Neuronal stem cell (in vitro differentiated cells): ENCODE measurements at regions not wholly inside any gene's neighbourhood (a gene's known extent, or its start where the extent isn't known, plus 50 kb on each side); places are given as distances from the start of the nearest gene placed in this dataset.

Source experiments
- DNase-seq: peaks from one replicate; pipeline ENCODE4 v3.0.0-alpha.2; 2013; ENCODE audit warnings: low spot score
- H2AFZ ChIP-seq: one replicate; pipeline ENCODE4 v1.6.1; 2013; ENCODE audit warnings: mild to moderate bottlenecking, low read length, inconsistent platforms
- H2AK5ac ChIP-seq: 2 replicates; pipeline ENCODE4 v1.6.1; 2013; ENCODE audit warnings: low read depth, mild to moderate bottlenecking, inconsistent platforms, low read length, moderate library complexity, mixed read lengths
- H2BK120ac ChIP-seq: 2 replicates; pipeline ENCODE4 v1.6.1; 2013; ENCODE audit warnings: low read depth, mild to moderate bottlenecking, inconsistent platforms, low read length, moderate library complexity, mixed read lengths
- H2BK12ac ChIP-seq: one replicate; pipeline ENCODE4 v1.6.1; 2013; ENCODE audit warnings: low read length, inconsistent platforms
- H2BK15ac ChIP-seq: 2 replicates; pipeline ENCODE4 v1.6.1; 2013; ENCODE audit warnings: mild to moderate bottlenecking, low read length, inconsistent platforms, mixed read lengths
- H2BK5ac ChIP-seq: one replicate; pipeline ENCODE4 v1.6.1; 2013; ENCODE audit warnings: inconsistent platforms, mild to moderate bottlenecking, low read length, moderate library complexity
- H3K14ac ChIP-seq: one replicate; pipeline ENCODE4 v1.6.1; 2013; ENCODE audit warnings: low read length, inconsistent platforms
- H3K18ac ChIP-seq: 2 replicates; pipeline ENCODE4 v1.6.1; 2013; ENCODE audit warnings: low read length, inconsistent platforms
- H3K23ac ChIP-seq: 2 replicates; pipeline ENCODE4 v1.6.1; 2013; ENCODE audit warnings: low read depth, mild to moderate bottlenecking, mixed read lengths, low read length, inconsistent platforms; ENCODE audit not compliant: poor library complexity
- H3K27ac ChIP-seq: replicated peaks from 3 replicates; pipeline ENCODE4 v1.5.1; 2013; ENCODE audit warnings: low read length, inconsistent platforms
- H3K27me3 ChIP-seq, 3 experiments: 2 replicates each; pipeline ENCODE4 v1.6.1; 2013; ENCODE audit warnings: low read length in 3 of 3, mild to moderate bottlenecking in 2 of 3, inconsistent platforms in 1 of 3, low read depth in 1 of 3, mixed read lengths in 1 of 3, moderate library complexity in 1 of 3; ENCODE audit not compliant: control insufficient read depth in 3 of 3, insufficient read depth in 3 of 3
- H3K36me3 ChIP-seq, 2 donors: replicated peaks in 1 of 2; 2 replicates each; pipeline ENCODE4 v1.6.1; 2013; ENCODE audit warnings: low read length in 2 of 2; ENCODE audit not compliant: control insufficient read depth in 2 of 2, insufficient read depth in 2 of 2
- H3K4ac ChIP-seq: 2 replicates; pipeline ENCODE4 v1.6.1; 2013; ENCODE audit warnings: inconsistent platforms, mild to moderate bottlenecking, low read length, moderate library complexity
- H3K4me1 ChIP-seq, 2 donors: 1 replicate in 1 of 2; 2 replicates in 1 of 2; pipeline ENCODE4 v1.6.1; 2013; ENCODE audit warnings: low read length in 2 of 2, low read depth in 1 of 2; ENCODE audit not compliant: control insufficient read depth in 2 of 2, insufficient read depth in 1 of 2
- H3K4me2 ChIP-seq: one replicate; pipeline ENCODE4 v1.6.1; 2013; ENCODE audit warnings: mild to moderate bottlenecking, low read length, inconsistent platforms; ENCODE audit not compliant: insufficient read depth, poor library complexity, severe bottlenecking
- H3K4me3 ChIP-seq, 2 donors: 2 replicates each; pipeline ENCODE4 v1.5.1; 2013; ENCODE audit warnings: low read length in 2 of 2, mild to moderate bottlenecking in 2 of 2, inconsistent platforms in 1 of 2, moderate library complexity in 1 of 2
- H3K79me1 ChIP-seq: one replicate; pipeline ENCODE4 v1.6.1; 2013; ENCODE audit warnings: low read depth, mild to moderate bottlenecking, inconsistent platforms, low read length, moderate library complexity
- H3K9ac ChIP-seq: one replicate; pipeline ENCODE4 v1.6.1; 2013; ENCODE audit warnings: mild to moderate bottlenecking, low read depth, low read length, inconsistent platforms; ENCODE audit not compliant: poor library complexity
- H3K9me3 ChIP-seq, 2 donors: replicated peaks in 1 of 2; 2 replicates each; pipeline versions ENCODE3 to v1.6.1; 2013; ENCODE audit warnings: low read length in 2 of 2, mild to moderate bottlenecking in 2 of 2, inconsistent platforms in 1 of 2, low read depth in 1 of 2, mixed read lengths in 1 of 2, moderate library complexity in 1 of 2; ENCODE audit not compliant: control insufficient read depth in 2 of 2, insufficient read depth in 1 of 2
- H4K8ac ChIP-seq: one replicate; pipeline ENCODE4 v1.6.1; 2013; ENCODE audit warnings: low read depth, mild to moderate bottlenecking, inconsistent platforms, low read length, moderate library complexity
- H4K91ac ChIP-seq: one replicate; pipeline ENCODE4 v1.6.1; 2013; ENCODE audit warnings: low read length, low read depth, mild to moderate bottlenecking, inconsistent platforms; ENCODE audit not compliant: poor library complexity
- WGBS, 2 donors: extraction: QIAGEN DNeasy Blood & Tissue Kit; methylation state at CpG; one replicate each; pipeline ENCODE4 v1.1.7; 2013; ENCODE audit warnings: missing lambda C conversion rate in 2 of 2, mixed read lengths in 1 of 2; ENCODE audit not compliant: insufficient read length in 2 of 2, insufficient replicate concordance in 1 of 2; ENCODE audit errors: extremely low coverage in 2 of 2; 5-methylcytosine and 5-hydroxymethylcytosine counted together

GRCh38 chr5:2031581-2031980 is 148.9 kb upstream of the IRX4 start:
- Histone ChIP-seq H3K27ac (no peak overlapping the region), H2BK5ac (no peak overlapping the region), H3K79me1 (no peaks in the 10 kb centered on the region), H2BK12ac (no peak overlapping the region), H3K9me3 (peaks cover 5 to 19% of the 10 kb centered on the region in 2 donors), H2BK120ac (no peak overlapping the region), H2AK5ac (no peak overlapping the region), H3K23ac (peak overlapping the region; percentile 39), H3K4ac (no peak overlapping the region), H3K14ac (no peak overlapping the region), H3K4me2 (no peak overlapping the region), H3K9ac (no peak overlapping the region), H2AFZ (no peak overlapping the region), H3K4me3 (no peak overlapping the region), H4K8ac (no peak overlapping the region), H3K4me1 (peaks cover 0 to 8% of the 10 kb centered on the region in 2 donors), H4K91ac (no peak overlapping the region), H3K36me3 (no peaks in the 10 kb centered on the region), H3K27me3 (peaks cover 0 to 2% (median 0%) of the 10 kb centered on the region in 3 experiments), H2BK15ac (no peak overlapping the region), H3K18ac (no peak overlapping the region)
- DNase-seq, result no peak
- no CpG with 5 or more reads among the region's 11 CpGs for WGBS, 2 donors

- Histone ChIP-seq H2AFZ (no peak overlapping the region), H2BK5ac (no peak overlapping the region), H4K91ac (no peak overlapping the region), H3K18ac (no peak overlapping the region), H3K23ac (no peak overlapping the region), H3K4me2 (no peak overlapping the region), H3K79me1 (no peaks in the 10 kb centered on the region), H3K14ac (no peak overlapping the region), H3K27ac (no peak overlapping the region), H2BK120ac (no peak overlapping the region), H3K4me3 (no peak overlapping the region), H3K36me3 (no peaks in the 10 kb centered on the region), H3K9ac (no peak overlapping the region), H3K4me1 (peaks cover 0 to 8% of the 10 kb centered on the region in 2 donors), H2BK12ac (no peak overlapping the region), H3K27me3 (peaks cover 0 to 2% (median 0%) of the 10 kb centered on the region in 3 experiments), H3K9me3 (peaks cover 5 to 21% of the 10 kb centered on the region in 2 donors), H2AK5ac (no peak overlapping the region), H2BK15ac (no peak overlapping the region), H3K4ac (no peak overlapping the region), H4K8ac (no peak overlapping the region)
- no peak for DNase-seq
- no CpG with 5 or more reads among the region's 5 CpGs for WGBS, 2 donors
Observed at GRCh38 chr5:2030131-2030530, 147.4 kb upstream of the IRX4 start.

DNA sequence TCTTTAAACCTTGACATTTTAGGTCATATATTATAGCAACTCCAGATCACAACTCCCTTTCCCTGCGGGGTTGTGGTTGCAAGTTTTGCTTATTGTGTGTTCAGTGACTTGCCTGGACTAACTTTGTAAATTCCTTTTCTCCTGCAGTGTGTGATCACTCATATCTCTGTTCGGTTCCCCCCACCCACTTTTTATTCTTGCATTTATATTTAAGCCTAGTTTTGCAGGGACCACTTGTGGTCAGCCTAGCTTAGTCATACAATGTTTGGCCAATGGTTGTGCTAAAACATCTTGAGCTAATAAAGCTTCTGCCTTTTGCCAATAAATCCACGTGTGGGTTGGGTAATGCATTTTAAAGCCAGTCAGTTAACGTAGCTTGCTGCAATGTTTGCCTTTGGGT is 146.5 kb upstream of the IRX4 start:
- WGBS, 2 donors, result no CpG with 5 or more reads among the region's 4 CpGs
- H3K4me3 ChIP-seq, result no peak overlapping the region
- peaks cover 0 to 8% of the 10 kb centered on the region in 2 donors for H3K4me1 ChIP-seq
- no peak overlapping the region for H3K23ac ChIP-seq
- H3K9ac ChIP-seq, result no peak overlapping the region
- H3K14ac ChIP-seq, result no peak overlapping the region
- no peak overlapping the region for H3K18ac ChIP-seq
- H4K91ac ChIP-seq, result no peak overlapping the region
- no peaks in the 10 kb centered on the region for H3K27me3 ChIP-seq
- no peak overlapping the region for H2AFZ ChIP-seq
- no peak overlapping the region for H2BK120ac ChIP-seq
- H2AK5ac ChIP-seq, result no peak overlapping the region
- H3K27ac ChIP-seq, result no peak overlapping the region
- H4K8ac ChIP-seq, result no peak overlapping the region
- H3K4me2 ChIP-seq, result no peak overlapping the region
- H3K36me3 ChIP-seq, result no peaks in the 10 kb centered on the region
- peaks cover 5 to 21% of the 10 kb centered on the region in 2 donors for H3K9me3 ChIP-seq
- H3K4ac ChIP-seq, result no peak overlapping the region
- no peak overlapping the region for H2BK12ac ChIP-seq
- no peak for DNase-seq
- H2BK15ac ChIP-seq, result no peak overlapping the region
- H3K79me1 ChIP-seq, result no peaks in the 10 kb centered on the region
- H2BK5ac ChIP-seq, result no peak overlapping the region

DNA sequence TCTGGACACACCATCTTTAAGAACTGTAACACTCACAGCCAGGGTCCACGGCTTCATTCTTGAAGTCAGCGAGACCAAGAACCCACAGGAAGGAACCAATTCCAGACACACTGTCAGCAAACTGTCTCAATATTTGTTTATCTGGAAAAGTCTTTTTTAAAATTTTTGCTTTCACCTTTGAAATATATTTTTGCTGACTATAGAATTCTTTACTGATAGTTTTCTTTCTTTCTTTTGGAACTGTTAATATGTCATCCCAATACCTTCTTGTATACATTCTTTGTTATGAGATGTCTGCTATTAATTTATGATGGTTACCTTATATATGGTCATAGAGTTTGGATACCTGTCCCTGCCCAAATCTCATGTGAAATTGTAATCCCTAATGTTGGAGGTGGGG is 145.1 kb upstream of the IRX4 start:
- Histone ChIP-seq H3K36me3 (no peaks in the 10 kb centered on the region), H3K9me3 (peaks cover 5 to 17% of the 10 kb centered on the region in 2 donors), H3K27me3 (no peaks in the 10 kb centered on the region), H3K4ac (no peak overlapping the region), H3K14ac (no peak overlapping the region), H3K18ac (no peak overlapping the region), H3K4me3 (no peak overlapping the region), H3K79me1 (no peaks in the 10 kb centered on the region), H2BK12ac (no peak overlapping the region), H3K4me2 (no peak overlapping the region), H4K8ac (no peak overlapping the region), H2AFZ (no peak overlapping the region), H3K27ac (no peak overlapping the region), H4K91ac (no peak overlapping the region), H2BK15ac (no peak overlapping the region), H2AK5ac (no peak overlapping the region), H2BK120ac (no peak overlapping the region), H3K9ac (no peak overlapping the region), H3K4me1 (peaks cover 0 to 8% of the 10 kb centered on the region in 2 donors), H3K23ac (no peak overlapping the region), H2BK5ac (no peak overlapping the region)
- no peak for DNase-seq
- WGBS, 2 donors, result no CpG with 5 or more reads among the region's 2 CpGs
